Osteoblast (primary cell): ENCODE measurements at regions not wholly inside any gene's neighbourhood (a gene's known extent, or its start where the extent isn't known, plus 50 kb on each side); places are given as distances from the start of the nearest gene placed in this dataset.
A peak's percentile ranks its signal among the peaks of the same experiment; 100 is the strongest.
"Not testable (repeated sequence)": the region's sequence is repeated elsewhere in the genome, so short reads cannot be mapped to it uniquely, and the experiment has no call there.

ENCODE experiments used
- DNase-seq: peaks from one replicate; pipeline ENCODE4 v3.0.0; 2011; ENCODE audit warnings: low spot score, mixed read lengths; ENCODE audit not compliant: insufficient read length; ENCODE audit errors: missing footprints
- H2AFZ ChIP-seq: 2 replicates; pipeline ENCODE4 v1.6.0; 2011; ENCODE audit warnings: mild to moderate bottlenecking, low read length
- H3K27ac ChIP-seq: 2 replicates; pipeline ENCODE4 v1.5.1; 2011; ENCODE audit warnings: mild to moderate bottlenecking, low read depth, low read length, moderate library complexity
- H3K27me3 ChIP-seq: 2 replicates; pipeline ENCODE4 v1.6.0; 2012; ENCODE audit warnings: mild to moderate bottlenecking, control low read depth, inconsistent platforms, low read length, moderate library complexity; ENCODE audit not compliant: insufficient read depth
- H3K36me3 ChIP-seq: 2 replicates; pipeline ENCODE4 v1.5.1; 2011; ENCODE audit warnings: mild to moderate bottlenecking, low read length, control low read depth, moderate library complexity; ENCODE audit not compliant: insufficient read depth
- H3K4me1 ChIP-seq: 2 replicates; pipeline ENCODE4 v1.5.1; 2011; ENCODE audit warnings: mild to moderate bottlenecking, low read length, control low read depth, moderate library complexity; ENCODE audit not compliant: insufficient read depth
- H3K4me2 ChIP-seq: 2 replicates; pipeline ENCODE4 v1.6.0; 2011; ENCODE audit warnings: mild to moderate bottlenecking, low read length; ENCODE audit not compliant: insufficient read depth
- H3K4me3 ChIP-seq: fragments of 200-600 bp; sonication (generic); 3 replicates; pipeline ENCODE4 v1.5.1; 2012; ENCODE audit warnings: mild to moderate bottlenecking, low read length, inconsistent platforms; ENCODE audit not compliant: insufficient read depth
- H3K79me2 ChIP-seq: 2 replicates; pipeline ENCODE4 v1.6.0; 2012; ENCODE audit warnings: mild to moderate bottlenecking, low read length, control low read depth, inconsistent platforms; ENCODE audit not compliant: insufficient read depth
- H3K9me3 ChIP-seq: 2 replicates; pipeline ENCODE4 v1.5.1; 2011; ENCODE audit warnings: low read depth, low read length, control low read depth
- H4K20me1 ChIP-seq: 2 replicates; pipeline ENCODE4 v1.6.0; 2012; ENCODE audit warnings: mild to moderate bottlenecking, low read length, control low read depth; ENCODE audit not compliant: insufficient read depth
- TF ChIP-seq, protein P1 (sequence below): IDR thresholded peaks from 2 replicates; pipeline ENCODE4 v1.5.1; 2011; ENCODE audit warnings: mild to moderate bottlenecking, low read depth, low read length, moderate library complexity; ENCODE audit errors: extremely low read depth

DNA sequence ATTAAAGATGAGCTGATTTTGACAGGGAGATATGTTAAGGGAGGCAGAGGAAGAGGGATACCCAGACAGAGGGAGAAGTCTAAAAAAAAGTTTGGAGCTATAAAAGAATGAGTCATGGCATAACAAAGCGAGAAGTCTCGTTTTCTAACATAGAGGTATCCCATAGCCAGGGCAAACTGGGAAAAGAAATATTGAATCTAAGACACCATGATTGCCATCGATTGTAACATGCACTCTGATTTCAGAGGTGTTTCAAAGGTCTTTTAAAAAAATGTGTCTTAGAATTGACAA lies 110.7 kb downstream of the MDH1 start:
- TF ChIP-seq, protein P1, sequence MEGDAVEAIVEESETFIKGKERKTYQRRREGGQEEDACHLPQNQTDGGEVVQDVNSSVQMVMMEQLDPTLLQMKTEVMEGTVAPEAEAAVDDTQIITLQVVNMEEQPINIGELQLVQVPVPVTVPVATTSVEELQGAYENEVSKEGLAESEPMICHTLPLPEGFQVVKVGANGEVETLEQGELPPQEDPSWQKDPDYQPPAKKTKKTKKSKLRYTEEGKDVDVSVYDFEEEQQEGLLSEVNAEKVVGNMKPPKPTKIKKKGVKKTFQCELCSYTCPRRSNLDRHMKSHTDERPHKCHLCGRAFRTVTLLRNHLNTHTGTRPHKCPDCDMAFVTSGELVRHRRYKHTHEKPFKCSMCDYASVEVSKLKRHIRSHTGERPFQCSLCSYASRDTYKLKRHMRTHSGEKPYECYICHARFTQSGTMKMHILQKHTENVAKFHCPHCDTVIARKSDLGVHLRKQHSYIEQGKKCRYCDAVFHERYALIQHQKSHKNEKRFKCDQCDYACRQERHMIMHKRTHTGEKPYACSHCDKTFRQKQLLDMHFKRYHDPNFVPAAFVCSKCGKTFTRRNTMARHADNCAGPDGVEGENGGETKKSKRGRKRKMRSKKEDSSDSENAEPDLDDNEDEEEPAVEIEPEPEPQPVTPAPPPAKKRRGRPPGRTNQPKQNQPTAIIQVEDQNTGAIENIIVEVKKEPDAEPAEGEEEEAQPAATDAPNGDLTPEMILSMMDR = no peak
- Histone ChIP-seq H3K4me2 (peak overlapping the region; percentile 78), H3K36me3 (no peaks in the 10 kb centered on the region), H3K27me3 (no peaks in the 10 kb centered on the region), H3K4me1 (peaks cover 17% of the 10 kb centered on the region), H4K20me1 (no peaks in the 10 kb centered on the region), H3K27ac (peak overlapping the region; percentile 87), H3K79me2 (no peaks in the 10 kb centered on the region), H3K9me3 (no peaks in the 10 kb centered on the region), H3K4me3 (no peak overlapping the region), H2AFZ (peak overlapping the region; percentile 96)
- DNase-seq = peak; percentile 83

DNA sequence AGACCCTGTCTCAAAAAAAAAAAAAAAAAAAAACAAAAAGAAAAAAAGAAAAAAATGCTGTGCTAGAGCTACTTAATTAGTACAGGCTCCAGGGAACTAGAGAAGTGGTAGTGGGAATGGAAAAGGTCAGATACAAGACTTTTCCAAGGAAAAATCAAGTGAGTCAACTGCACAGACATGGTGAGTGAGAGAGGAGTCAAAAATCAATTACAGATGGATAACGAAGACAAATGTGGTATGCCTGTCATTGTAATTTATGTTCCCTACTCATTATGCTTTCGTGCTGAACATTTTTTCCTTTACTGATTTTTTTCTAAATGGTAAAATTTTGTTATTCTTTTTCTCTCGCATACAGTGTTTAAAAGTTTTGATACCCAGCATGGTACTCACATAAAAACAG lies 111.5 kb downstream of the MDH1 start:
- Histone ChIP-seq H4K20me1 (no peaks in the 10 kb centered on the region), H3K4me2 (no peak overlapping the region), H3K4me1 (peaks cover 17% of the 10 kb centered on the region), H3K36me3 (no peaks in the 10 kb centered on the region), H3K9me3 (no peaks in the 10 kb centered on the region), H3K4me3 (no peak overlapping the region), H3K27me3 (no peaks in the 10 kb centered on the region), H3K27ac (no peak overlapping the region), H3K79me2 (no peaks in the 10 kb centered on the region), H2AFZ (no peak overlapping the region)
- TF ChIP-seq, protein P1 = no peak
- no peak for DNase-seq

DNA sequence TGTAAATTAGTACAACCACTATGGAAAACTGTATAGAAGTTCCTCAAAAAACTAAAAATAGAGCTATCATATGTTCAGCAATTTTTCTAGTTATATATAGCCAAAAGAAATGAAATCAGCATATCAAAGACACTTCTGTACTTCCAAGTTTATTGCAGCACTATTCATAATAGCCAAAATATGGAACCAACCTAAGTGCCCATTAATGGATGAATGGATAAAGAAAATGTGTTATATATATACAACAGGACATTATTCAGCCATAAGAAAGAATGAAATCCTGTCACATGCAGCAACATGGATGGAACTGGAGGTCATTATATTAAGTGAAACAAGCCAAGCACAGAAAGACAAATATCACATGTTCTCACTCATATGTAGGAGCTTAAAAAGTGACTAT lies 112.6 kb downstream of the MDH1 start:
- no peaks in the 10 kb centered on the region for H3K9me3 ChIP-seq
- TF ChIP-seq, protein P1 = no peak
- H3K36me3 ChIP-seq = no peaks in the 10 kb centered on the region
- H3K4me3 ChIP-seq = no peak overlapping the region
- no peaks in the 10 kb centered on the region for H3K79me2 ChIP-seq
- no peaks in the 10 kb centered on the region for H3K27me3 ChIP-seq
- H4K20me1 ChIP-seq = no peaks in the 10 kb centered on the region
- no peak for DNase-seq
- peaks cover 17% of the 10 kb centered on the region for H3K4me1 ChIP-seq
- H2AFZ ChIP-seq = no peak overlapping the region
- H3K4me2 ChIP-seq = no peak overlapping the region
- no peak overlapping the region for H3K27ac ChIP-seq

DNA sequence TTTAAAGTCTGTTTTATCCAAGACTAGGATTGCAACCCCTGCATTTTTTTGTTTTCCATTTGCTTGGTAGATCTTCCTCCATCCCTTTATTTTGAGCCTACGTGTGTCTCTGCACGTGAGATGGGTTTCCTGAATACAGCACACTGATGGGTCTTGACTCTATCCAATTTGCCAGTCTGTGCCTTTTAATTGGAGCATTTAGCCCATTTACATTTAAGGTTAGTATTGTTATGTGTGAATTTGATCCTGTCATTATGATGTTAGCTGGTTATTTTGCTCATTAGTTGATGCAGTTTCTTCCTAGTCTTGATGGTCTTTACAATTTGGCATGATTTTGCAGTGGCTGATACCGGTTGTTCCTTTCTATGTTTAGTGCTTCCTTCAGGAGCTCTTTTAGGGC lies 117.3 kb downstream of the MDH1 start:
- not testable (repeated sequence) for H3K9me3 ChIP-seq, H3K36me3 ChIP-seq, H3K4me1 ChIP-seq, DNase-seq, H3K27ac ChIP-seq, H3K79me2 ChIP-seq, H3K4me2 ChIP-seq, H4K20me1 ChIP-seq, H3K27me3 ChIP-seq, H3K4me3 ChIP-seq, H2AFZ ChIP-seq

DNA sequence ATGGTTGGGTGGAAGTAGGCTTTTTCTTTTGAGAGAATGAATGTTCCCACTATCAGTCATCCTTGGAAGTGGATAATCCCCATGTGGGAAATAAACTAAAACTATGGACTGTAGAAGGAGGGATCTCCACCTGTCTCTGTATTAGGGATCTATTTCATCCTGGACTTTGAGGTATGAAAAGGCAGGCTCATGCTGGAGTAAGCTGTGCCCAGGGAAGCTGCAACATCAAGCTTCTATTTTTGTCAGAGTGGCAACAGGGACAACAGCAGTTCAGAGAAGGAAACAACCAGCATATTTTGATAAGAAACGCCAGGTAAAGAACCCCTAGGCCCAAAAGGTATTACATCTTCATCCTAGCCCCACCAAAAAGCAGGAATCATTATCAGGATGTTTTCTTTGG lies 122.0 kb downstream of the MDH1 start:
- no peak overlapping the region for H3K27ac ChIP-seq
- TF ChIP-seq, protein P1 = no peak
- no peaks in the 10 kb centered on the region for H3K79me2 ChIP-seq
- no peak for DNase-seq
- no peak overlapping the region for H3K4me3 ChIP-seq
- H4K20me1 ChIP-seq = no peaks in the 10 kb centered on the region
- no peaks in the 10 kb centered on the region for H3K9me3 ChIP-seq
- no peaks in the 10 kb centered on the region for H3K36me3 ChIP-seq
- H2AFZ ChIP-seq = no peak overlapping the region
- no peaks in the 10 kb centered on the region for H3K27me3 ChIP-seq
- peaks cover 10% of the 10 kb centered on the region for H3K4me1 ChIP-seq
- no peak overlapping the region for H3K4me2 ChIP-seq
